IMR-90 (cell line): ENCODE measurements at regions not wholly inside any gene's neighbourhood (a gene's known extent, or its start where the extent isn't known, plus 50 kb on each side); places are given as distances from the start of the nearest gene placed in this dataset.

Experiments used
- CEBPB ChIP-seq: IDR thresholded peaks from 2 replicates; pipeline ENCODE4 v1.6.1; 2012; ENCODE audit warnings: low read depth, low read length, improper control_type of control experiment
- MAFK ChIP-seq: IDR thresholded peaks from 2 replicates; pipeline ENCODE4 v1.6.1; 2012; ENCODE audit warnings: low read depth, low read length, improper control_type of control experiment
- MXI1 ChIP-seq: IDR thresholded peaks from 2 replicates; pipeline ENCODE4 v1.6.1; 2012; ENCODE audit warnings: low read depth, mild to moderate bottlenecking, low read length, moderate library complexity, borderline replicate concordance
- NFE2L2 ChIP-seq: fragments of 150-350 bp; IDR thresholded peaks from 2 replicates; pipeline ENCODE4 v1.6.1; 2016; ENCODE audit warnings: low read depth, mild to moderate bottlenecking, low read length
- POLR2A ChIP-seq: IDR thresholded peaks from 2 replicates; pipeline ENCODE4 v1.6.1; 2012; ENCODE audit warnings: mild to moderate bottlenecking, low read depth, low read length
- RAD21 ChIP-seq: IDR thresholded peaks from 2 replicates; pipeline ENCODE4 v1.6.1; 2012; ENCODE audit warnings: low read length, improper control_type of control experiment
- RCOR1 ChIP-seq: IDR thresholded peaks from 2 replicates; pipeline ENCODE4 v1.6.1; 2012; ENCODE audit warnings: mild to moderate bottlenecking, low read length, improper control_type of control experiment; ENCODE audit not compliant: insufficient replicate concordance
- RFX5 ChIP-seq: IDR thresholded peaks from 2 replicates; pipeline ENCODE4 v1.8.0; 2012; ENCODE audit warnings: low read depth, mild to moderate bottlenecking, low read length, moderate library complexity
- TF ChIP-seq, protein P1 (sequence below): conservative IDR thresholded peaks from 2 replicates; pipeline ENCODE4 v1.5.1; 2012; ENCODE audit warnings: mild to moderate bottlenecking, low read depth, low read length, improper control_type of control experiment
- TF ChIP-seq, protein P2 (sequence below): fragments of 150-350 bp; IDR thresholded peaks from 2 replicates; pipeline ENCODE4 v1.6.1; 2017; ENCODE audit warnings: mild to moderate bottlenecking, antibody characterized with exemption, low read length, low read depth

DNA sequence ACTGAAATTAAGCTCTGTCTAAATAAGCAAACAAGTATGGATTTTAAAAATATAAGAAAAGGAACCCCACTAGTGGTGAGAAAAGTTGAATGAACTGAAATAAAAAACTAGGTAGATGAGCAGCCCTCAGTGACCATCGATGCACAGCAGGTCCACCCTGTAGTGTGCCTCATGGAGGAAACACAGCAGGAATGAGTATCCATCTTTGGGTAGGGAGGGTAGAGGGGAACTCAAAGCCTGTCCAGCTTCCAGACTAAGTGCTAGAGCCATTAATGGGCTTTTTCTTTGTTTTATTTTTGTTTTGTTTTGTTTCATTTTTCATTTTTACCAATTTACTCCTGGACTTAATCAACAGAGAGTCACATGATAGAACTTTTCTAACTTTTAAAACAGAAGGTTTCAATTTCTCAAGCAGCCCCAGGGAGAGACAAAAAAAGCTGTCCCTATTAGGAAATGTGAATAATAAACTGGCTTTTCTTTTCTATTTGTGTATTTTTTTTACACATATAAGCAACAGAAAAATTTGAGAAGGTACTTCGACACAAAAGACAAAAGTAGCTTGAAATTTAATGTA, 700.6 kb downstream of the HACE1 start:
- TF ChIP-seq, protein P1, sequence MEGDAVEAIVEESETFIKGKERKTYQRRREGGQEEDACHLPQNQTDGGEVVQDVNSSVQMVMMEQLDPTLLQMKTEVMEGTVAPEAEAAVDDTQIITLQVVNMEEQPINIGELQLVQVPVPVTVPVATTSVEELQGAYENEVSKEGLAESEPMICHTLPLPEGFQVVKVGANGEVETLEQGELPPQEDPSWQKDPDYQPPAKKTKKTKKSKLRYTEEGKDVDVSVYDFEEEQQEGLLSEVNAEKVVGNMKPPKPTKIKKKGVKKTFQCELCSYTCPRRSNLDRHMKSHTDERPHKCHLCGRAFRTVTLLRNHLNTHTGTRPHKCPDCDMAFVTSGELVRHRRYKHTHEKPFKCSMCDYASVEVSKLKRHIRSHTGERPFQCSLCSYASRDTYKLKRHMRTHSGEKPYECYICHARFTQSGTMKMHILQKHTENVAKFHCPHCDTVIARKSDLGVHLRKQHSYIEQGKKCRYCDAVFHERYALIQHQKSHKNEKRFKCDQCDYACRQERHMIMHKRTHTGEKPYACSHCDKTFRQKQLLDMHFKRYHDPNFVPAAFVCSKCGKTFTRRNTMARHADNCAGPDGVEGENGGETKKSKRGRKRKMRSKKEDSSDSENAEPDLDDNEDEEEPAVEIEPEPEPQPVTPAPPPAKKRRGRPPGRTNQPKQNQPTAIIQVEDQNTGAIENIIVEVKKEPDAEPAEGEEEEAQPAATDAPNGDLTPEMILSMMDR: no peak
- no peak for TF ChIP-seq POLR2A
- no peak for TF ChIP-seq RAD21
- no peak for TF ChIP-seq RCOR1
- no peak for TF ChIP-seq MXI1
- TF ChIP-seq, protein P2, sequence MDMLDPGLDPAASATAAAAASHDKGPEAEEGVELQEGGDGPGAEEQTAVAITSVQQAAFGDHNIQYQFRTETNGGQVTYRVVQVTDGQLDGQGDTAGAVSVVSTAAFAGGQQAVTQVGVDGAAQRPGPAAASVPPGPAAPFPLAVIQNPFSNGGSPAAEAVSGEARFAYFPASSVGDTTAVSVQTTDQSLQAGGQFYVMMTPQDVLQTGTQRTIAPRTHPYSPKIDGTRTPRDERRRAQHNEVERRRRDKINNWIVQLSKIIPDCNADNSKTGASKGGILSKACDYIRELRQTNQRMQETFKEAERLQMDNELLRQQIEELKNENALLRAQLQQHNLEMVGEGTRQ: no peak
- no peak for TF ChIP-seq NFE2L2
- no peak for TF ChIP-seq MAFK
- no peak for TF ChIP-seq CEBPB
- TF ChIP-seq RFX5: no peak
